HG02943 (cell line): ENCODE measurements at regions not wholly inside any gene's neighbourhood (a gene's known extent, or its start where the extent isn't known, plus 50 kb on each side); places are given as distances from the start of the nearest gene placed in this dataset.

ENCODE experiments used
- ATAC-seq: cut with Tn5 transposase; IDR thresholded peaks from one replicate; pipeline ENCODE4 v1.9.1; 2021; ENCODE audit warnings: mild to moderate bottlenecking, low read depth, moderate library complexity; ENCODE audit not compliant: unreplicated experiment

GRCh38 chr6:40973304-40973703 is 65.7 kb downstream of the UNC5CL start:
- ATAC-seq = no peak

GRCh38 chr6:40972814-40973213 is 66.2 kb downstream of the UNC5CL start:
- no peak for ATAC-seq

- no peak for ATAC-seq
These were observed 66.8 kb downstream of the UNC5CL start for GRCh38 chr6:40972190-40972589.

DNA sequence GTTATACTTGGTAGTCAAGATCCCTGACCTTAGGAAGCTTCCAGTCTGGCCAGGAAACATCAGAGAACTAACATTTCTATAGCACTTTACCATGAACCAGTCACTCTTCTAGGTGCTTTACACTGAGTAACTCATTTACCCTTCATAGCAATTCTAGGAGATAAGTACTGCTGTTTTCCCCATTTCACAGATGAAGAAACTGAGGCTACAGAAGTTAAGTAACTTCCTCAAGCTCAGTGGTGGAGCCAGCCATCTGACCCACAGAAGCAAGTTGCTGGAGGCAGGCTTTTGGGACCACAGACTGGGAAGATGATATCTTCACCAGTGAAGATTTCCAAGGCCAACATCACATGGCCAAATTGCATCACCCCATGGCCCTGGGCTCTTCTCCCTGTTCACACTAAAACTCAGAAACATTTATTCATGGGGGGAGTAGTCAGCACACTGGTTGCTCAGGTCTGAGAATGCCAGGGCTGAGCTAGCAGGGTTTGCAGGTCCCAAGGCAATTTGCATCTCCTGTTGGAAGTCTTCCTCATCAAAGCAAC is 70.3 kb downstream of the UNC5CL start:
- no peak for ATAC-seq

DNA sequence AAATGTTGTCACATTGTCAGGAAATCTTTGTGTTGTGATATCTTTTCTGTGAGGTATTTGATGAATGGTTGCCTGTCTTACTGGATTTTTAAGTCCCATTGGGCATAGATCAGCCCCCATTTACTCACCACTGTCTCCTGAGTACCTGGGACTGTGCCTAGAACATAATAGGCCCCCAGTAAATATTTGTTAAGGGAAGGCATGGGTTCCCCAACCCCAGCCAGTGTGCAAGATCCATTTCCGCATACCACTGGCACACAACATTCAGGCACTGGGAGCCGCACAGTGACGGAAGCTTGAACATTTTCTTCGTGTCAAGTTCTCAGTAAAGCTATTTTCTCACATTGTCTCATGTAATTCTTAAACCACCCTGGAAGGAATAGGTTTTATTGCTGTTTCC is 72.2 kb downstream of the UNC5CL start:
- ATAC-seq = no peak

DNA sequence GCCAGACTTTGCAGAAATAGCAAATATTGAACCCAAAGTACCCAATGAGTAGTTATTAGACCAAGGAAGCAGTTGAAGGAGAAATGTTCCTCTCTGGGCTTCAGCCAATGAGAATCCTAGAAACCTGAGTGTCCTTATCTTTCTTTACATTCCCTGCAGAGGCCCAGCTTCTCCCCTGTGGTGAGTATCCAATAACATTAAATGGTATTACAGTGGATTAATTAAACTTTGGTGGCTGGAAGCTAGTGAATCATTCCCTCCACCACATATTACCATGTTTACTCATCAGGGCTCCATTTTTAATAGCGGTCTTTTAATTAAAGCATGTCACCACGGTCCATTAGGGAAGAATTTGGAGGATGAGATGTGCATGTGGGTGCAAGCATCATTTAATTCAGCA is 74.0 kb downstream of the UNC5CL start:
- no peak for ATAC-seq

DNA sequence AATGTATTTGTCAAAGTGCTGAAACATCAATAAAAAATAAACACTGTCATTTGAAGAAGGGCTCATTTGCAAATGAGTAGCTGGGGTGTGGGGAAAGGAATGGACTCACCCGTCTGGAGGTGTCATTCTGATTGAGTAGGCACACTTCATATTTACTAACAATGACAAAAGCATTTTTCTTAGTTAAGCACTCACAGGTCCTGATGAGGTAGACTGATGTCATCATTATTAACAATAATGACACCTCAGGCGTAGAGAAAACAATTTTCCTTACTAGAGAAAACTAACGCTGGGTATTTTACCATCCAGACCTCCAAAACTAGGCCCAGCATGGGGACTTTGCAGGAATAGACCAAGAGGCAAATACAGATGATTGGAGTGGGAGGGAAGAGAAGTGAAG is 76.0 kb downstream of the UNC5CL start:
- no peak for ATAC-seq

DNA sequence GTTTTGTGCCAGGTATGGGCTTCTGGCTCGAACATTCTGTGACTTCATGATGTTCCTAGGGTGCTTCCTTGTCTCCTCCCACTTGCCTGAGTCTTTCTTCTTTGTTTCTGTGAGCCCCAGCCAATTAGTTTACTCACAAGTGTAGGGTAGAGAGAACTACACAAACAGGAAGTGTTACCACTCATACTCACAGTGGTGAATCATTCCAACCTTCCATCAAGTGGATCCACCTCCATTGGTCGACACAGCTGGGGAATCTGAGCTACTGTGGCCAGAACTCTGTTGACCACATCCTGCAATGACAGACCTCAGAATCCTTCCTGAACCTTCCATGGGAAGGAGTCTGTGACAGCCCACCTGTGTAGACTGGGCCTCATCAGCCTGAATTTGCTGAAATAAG is 76.8 kb downstream of the UNC5CL start:
- ATAC-seq = no peak

- no peak for ATAC-seq
These were observed 77.2 kb downstream of the UNC5CL start for GRCh38 chr6:40961831-40962230.

DNA sequence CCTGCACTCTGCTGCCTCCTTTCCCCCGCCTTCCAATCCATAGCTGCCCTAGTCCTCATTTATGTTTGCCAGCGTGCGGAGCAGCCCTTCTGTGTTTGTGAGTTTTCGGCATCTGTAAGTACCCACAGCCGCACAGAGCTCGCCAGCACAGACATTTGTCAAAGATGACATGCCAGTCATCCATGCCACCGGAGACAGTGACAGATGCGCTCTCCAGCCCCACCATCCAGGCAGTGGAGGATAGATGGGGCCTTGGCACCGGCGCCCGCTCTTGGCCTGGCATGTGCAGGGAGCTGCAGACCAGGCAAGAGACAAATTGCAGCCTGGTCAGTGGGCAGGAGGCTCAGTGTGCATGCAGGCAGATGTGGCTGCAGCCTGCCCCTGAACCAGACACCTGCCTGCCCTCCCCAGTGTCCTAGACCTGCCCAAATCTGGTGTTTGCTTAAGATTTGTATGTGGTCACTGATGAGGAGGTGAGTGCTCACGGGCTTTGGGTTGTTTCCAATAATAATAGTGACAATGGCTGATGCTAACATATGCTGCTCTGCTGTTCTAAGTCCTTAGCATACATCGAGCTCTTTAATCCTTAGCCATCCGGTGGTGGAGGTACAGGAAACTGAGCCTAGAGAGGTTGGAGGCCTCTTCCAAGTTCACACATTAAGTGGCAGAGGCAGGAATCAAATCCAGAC is 78.1 kb downstream of the UNC5CL start:
- no peak for ATAC-seq

GRCh38 chr6:40959781-40960327 is 79.2 kb downstream of the UNC5CL start:
- ATAC-seq = no peak

DNA sequence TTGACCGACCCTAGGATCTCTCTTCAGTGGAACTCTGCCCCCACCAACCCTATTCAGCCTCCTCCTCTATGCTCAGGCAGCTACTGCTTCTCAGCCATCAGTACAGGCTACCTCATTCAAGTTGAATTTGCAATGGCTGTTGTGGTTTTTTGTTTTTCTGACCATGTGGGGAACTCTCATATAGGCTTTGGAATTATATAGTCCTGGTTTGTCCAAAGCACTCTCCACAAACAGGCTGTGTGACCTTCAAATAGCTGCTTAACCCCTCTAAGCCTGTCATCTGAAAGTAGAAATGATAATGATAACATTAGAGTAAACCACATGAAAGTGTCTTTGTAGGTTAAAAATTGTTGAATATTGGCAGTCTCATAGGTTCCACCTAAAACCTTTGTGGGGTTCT is 80.3 kb downstream of the UNC5CL start:
- no peak for ATAC-seq

DNA sequence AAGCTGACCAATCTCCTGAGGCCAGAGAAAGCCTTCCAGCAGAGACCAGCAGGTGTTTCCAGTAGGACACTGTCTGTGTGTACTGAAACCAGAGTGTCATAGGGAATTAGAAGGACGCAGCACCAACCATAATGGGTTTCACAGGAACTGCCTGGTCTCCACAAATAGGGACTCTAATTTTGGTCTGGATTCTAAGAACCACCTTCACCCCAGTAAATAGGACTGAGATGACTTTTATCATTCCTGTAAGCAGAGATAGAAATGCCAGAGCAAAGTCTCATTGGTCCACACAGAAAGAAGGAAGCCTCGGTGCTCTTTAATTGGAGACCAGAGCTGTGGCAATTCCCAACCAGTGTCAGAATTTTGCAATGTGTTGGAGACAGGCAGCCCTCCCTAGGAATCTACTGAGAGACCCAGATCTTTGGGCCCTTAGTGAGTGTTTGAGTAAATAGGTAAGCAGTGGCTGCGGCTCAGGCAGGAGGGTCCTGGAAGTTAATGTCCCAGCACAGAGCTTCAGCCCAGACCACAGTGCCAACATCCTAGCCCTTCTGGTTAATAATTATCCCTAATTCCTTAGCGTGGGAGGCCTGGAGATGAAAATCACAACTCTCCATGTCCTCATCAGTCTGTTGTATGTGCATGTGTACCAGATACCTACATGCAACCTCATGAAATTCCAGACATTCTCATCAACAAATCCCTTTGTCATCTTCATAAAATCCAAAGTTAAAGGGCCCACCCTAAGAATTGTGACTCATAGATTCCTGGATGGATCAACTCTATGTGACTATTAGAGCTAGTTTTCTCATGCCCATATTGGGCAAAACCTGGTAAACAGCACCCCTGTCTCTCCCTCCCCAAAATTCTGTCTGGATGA is 81.2 kb downstream of the UNC5CL start:
- ATAC-seq = no peak

- no peak for ATAC-seq
These were observed 82.1 kb downstream of the UNC5CL start for GRCh38 chr6:40956936-40957335.

DNA sequence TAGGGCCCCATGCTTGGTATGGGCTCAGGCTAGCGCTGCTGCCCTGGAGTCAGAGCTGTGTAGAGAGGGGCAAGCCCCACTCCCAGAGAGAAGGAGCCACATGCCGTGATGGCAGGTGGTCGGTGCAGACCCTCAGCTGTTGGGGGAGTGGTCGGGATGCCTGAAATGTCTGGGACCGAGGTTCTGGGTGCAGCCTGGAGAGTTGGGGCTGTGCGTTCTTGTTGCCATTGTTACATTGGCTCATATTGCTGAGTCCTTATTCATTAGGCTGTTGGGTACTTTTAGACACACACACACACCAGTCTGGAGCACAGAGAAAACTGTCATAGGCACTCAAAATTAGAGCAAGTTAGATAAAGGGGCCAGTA is 83.9 kb downstream of the UNC5CL start:
- ATAC-seq = no peak

DNA sequence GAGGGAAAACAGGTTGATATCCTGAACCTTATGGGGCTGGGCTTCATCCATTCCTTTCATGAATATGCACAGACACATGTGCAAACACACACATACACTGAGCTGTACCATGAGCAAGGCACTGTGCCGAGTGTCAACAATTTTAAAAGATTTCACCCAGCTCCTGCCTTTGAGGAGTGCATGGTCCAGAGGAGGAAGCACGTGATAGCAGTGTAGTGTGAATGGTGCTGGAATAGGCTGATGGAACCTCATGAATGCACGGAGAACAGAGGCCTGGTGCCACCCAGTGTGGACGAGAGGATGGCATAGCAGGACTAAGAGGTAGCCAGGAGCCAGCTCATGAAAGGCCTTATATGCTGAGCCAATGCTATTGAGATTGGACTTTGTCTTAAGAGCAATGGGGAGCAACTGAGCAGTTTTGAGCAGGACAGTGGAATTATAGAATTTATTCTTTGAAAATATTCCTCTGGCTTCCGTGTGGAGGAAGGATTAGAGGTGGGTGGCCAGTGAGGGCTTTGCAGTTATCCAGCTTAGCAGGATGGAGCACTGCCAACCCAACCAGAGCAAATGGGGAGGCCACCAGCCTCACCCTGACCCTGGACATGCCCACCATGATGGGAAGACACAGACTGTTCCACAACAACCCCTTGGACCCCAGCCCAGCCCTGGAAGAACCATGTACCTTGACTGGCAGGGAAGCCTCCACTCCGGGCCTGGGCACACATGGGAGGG is 84.4 kb downstream of the UNC5CL start:
- no peak for ATAC-seq

- no peak for ATAC-seq
These were observed 85.5 kb downstream of the UNC5CL start for GRCh38 chr6:40953486-40953885.

DNA sequence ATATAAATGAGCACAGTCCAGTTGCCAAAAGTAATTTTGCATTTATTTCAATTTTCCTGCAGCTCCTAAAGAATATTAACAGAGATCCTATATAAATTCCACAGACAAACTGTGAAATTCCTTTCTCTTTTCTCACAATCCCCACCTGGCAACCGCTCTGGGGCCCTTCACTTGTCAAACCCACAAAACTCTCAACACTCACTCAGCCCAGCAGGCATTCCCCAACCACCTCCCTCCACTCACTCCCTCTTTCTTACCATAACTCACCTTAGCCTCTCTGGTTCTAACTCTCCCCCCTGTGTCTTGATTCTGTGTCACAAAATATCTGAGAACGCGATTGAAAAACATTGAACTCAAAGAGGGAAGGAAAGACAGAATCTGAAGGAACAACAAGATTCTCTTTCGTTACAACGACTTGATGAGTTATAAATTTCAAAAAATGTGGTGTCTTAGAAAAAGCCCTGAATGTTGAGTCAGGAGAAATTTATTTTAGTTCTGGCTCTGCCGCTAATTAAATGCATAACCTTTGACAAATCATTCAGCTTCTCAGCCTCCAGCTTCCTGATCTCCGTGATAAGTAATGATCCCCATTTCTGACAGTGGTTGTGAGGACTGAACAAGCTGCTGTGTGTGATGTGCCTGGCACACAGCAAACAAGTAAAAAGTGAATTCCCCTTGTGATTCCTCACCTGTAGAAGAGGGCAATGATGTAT is 87.9 kb downstream of the UNC5CL start:
- no peak for ATAC-seq

DNA sequence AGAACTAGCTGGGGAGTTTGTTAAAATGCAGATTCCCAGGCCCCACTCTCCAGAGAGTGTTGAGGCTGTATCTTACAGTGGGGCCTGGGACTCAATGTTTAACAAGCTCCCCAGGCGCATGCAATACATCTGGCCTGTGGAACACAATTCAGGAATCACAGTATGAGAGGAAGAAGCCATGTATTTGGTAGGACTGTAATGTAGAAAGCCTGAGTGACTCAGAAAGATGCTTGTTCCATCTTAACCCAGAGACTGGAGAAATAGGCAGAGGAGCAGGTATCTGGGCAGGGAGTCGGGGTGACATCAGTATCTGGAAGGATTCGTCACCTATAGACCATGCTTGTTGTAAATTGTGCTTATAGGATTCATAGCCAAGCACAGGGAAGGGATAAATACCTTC is 90.5 kb downstream of the UNC5CL start:
- ATAC-seq = no peak

DNA sequence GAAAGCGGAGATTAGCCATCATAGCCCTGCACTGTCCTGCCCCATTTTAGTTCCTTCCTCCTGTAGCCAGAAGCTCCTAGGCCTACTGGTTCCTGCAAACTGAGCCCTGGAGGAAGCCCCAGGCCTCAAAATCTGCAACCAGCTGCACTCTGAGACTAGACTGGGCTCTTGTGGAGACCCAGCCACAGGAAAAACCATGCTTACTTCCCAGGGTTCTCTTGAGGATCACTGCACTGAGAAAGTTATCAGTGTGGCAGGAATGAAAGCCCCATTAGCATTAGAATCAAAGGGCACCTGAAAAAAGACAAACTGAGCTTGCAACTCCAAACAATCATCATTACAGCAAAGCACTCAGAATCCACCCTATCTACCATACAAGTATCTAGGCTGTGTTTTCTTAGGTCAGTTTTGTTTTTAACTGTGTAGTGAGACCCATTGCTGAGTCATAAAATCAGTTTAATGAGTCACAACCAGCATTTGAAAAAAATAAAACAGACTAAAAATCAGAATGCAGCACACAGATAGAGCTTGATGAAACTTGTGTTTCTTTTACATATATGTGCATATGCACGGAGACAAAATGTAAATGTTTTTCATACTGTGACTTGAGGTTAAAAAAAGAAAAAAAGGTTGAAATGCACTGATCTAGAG is 91.0 kb downstream of the UNC5CL start:
- no peak for ATAC-seq
